ENCODE measurements at regions not wholly inside any gene's neighbourhood (a gene's known extent, or its start where the extent isn't known, plus 50 kb on each side); places are given as distances from the start of the nearest gene placed in this dataset.

- DNase-seq (ENCODE audit: low read depth in 3 of 3): no peak
Measured at GRCh38 chr2:41772697-41773096, 275.1 kb upstream of the PKDCC start.

GRCh38 chr2:41774011-41774605, 273.7 kb upstream of the PKDCC start:
- DNase-seq (ENCODE audit: low read depth in 3 of 3): no peak

GRCh38 chr2:41775366-41776025, 272.3 kb upstream of the PKDCC start:
- no peak for DNase-seq (ENCODE audit: low read depth in 3 of 3)

GRCh38 chr2:41779888-41780287, 267.9 kb upstream of the PKDCC start:
- no peak for DNase-seq (ENCODE audit: low read depth in 3 of 3)

- peak in 2 of 3 experiments; percentile 3 to 11 for DNase-seq (ENCODE audit: low read depth in 3 of 3)
Measured at GRCh38 chr2:41782306-41783158, 265.3 kb upstream of the PKDCC start.

GRCh38 chr2:41784496-41784895, 263.3 kb upstream of the PKDCC start:
- no peak for DNase-seq (ENCODE audit: low read depth in 3 of 3)

GRCh38 chr2:41785251-41786022, 262.4 kb upstream of the PKDCC start:
- DNase-seq (ENCODE audit: low read depth in 3 of 3): no peak

- DNase-seq (ENCODE audit: low read depth in 3 of 3): no peak
Measured at GRCh38 chr2:41791523-41791922, 256.3 kb upstream of the PKDCC start.

DNA sequence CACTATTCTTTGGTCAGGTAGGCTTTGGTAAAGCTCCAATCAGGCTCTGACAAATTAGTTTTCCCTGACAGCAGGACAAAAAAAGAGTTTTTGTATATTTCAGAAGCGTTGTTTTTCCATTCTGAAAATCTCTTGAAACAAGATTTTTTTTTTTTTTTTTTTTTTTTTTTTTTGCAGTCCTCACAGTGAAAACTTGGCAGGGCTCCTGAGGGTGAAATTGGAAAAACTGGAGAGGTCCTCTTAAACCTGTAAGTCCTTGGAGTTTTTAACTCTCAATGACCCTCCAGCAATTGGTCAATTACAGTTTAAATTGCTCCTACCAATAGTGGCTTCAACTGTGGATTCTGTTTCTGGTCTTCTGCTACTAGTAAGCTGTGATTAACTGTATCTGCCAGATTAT, 244.5 kb upstream of the PKDCC start:
- no peak for DNase-seq (ENCODE audit: low read depth in 3 of 3)

GRCh38 chr2:41806286-41806685, 241.5 kb upstream of the PKDCC start:
- no peak for DNase-seq (ENCODE audit: low read depth in 3 of 3)

DNA sequence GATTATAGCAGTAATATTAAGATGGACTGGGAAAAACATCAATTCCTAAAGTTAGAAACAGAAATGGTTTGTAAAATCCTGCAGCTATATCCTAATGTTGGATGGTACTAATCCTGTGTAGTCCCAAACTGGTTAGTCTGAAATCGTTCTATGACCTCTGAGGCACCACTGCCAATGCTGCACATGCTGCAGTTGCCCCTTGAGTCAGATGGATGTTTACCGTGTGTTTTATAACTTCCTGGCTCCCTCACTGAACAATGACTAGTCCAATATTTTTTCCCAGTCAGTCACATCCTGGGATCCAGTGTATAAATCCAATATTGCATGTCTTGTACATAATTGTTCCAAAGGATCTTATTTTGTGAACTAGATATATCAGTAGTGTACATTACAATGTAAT, 226.7 kb upstream of the PKDCC start:
- DNase-seq (ENCODE audit: low read depth in 3 of 3): no peak

GRCh38 chr2:41826921-41827320, 220.9 kb upstream of the PKDCC start:
- no peak for DNase-seq (ENCODE audit: low read depth in 3 of 3)

DNA sequence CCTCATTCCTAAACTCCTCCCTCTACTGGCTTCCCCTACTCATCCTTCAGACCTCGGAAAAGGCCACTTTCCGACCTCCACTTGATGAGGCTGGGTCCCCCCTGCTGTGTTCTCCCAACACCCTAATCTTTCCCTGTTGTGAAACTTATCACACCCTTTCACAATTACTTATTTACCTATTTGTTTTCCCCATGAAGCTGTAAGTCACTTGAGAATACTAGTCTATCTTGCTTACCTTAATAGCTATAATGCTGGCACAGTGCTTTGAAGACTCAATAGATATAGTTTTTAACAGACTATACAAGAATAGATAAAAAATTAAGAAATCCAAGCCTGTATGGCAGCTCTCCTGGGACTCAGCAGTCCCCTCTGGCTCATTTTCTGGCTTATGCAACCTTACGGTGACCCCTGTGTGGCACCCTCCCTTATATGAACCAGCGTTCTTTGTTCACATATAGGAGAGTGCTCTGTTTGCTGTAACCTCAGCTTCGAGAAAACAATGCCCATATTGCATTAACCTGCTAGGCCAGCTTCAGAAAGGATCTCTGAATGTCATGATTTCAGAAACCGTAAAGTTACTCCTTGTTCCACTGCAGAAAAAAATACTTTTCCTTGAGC, 220.4 kb upstream of the PKDCC start:
- DNase-seq (ENCODE audit: low read depth in 3 of 3): no peak

DNA sequence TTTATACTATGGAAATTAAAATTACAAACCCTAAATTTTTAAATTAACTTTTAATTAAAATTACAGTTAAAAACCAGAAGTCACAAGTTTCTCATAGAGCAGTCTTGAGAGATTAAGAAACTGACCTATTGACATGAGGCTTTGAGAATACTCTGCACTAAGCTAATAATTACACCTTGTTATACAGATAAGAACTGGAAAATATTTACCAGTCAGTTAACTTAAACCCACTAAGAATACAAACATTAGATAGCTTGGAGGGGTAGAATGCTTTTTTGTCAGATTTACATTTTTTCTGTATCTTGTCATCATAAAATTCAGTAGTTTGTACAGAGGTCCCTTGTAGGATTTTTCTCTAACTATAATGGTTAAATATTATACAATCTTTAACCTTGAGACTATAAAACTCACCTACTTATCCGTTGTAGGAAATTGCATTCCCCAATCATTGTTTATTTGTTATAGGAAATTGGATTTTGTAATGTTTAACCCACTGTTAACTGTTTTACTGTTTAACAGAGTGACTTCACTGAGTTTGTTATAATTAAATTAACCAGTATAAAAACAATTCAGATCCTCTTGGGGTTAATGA, 219.7 kb upstream of the PKDCC start:
- no peak for DNase-seq (ENCODE audit: low read depth in 3 of 3)

DNA sequence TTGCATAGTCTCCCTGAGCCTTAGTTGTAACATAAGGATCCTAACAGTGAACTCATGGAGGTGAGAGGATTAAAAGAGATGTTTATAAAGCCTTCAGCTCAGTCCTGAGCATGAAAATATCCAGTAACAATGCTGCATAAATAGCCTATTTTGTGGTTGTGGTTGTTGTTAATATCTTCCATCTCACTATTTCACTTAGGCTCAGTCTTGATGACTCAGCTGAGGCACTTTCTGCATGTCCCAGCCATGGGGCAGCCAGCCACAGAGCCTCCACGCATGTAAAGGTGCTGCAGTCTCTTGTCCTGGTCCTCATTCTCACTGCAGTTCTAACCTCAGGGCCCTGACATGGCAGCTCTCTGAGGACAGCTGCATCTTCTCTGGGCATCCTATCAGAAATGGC, 218.8 kb upstream of the PKDCC start:
- no peak for DNase-seq (ENCODE audit: low read depth in 3 of 3)

DNA sequence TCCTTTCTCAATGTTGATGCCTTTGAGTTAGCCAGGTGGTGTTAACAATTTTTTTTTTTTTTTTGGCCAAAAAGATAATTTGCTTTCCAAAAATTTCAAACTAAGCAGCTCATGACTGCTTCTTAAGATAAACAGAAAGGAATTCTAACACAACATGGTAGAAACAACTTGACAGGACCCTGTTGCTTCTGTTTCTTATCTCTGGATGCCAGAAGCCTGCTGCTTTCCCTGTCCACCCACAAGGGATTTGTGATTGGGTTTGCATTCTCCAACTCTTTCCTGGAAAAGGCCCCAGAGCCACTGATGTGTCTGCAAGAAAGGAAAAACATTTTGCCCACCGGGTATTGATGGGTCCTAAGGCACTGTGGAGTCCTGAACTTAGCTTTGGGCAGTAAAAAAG, 217.2 kb upstream of the PKDCC start:
- DNase-seq (ENCODE audit: low read depth in 3 of 3): no peak

DNA sequence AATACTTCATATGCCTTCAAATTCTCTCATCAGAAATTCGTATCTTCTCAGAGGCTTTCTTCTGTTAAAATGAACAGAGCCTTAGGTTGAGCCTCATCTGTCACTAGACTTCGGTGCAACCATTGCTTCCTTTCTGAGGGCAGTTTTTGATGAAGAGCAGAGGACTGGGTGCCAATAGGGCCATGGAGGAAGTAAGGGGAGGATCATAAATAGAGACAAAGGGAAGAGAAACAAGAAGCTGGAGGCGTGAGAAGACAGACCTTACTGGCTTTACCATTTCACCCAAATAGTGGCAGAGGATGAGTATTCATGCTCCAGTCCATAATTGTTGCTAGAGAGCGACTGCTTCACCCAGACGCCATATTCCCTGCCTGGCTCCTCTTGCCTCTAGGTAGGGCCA, 215.6 kb upstream of the PKDCC start:
- no peak for DNase-seq (ENCODE audit: low read depth in 3 of 3)

GRCh38 chr2:41835401-41835800, 212.4 kb upstream of the PKDCC start:
- no peak for DNase-seq (ENCODE audit: low read depth in 3 of 3)

DNA sequence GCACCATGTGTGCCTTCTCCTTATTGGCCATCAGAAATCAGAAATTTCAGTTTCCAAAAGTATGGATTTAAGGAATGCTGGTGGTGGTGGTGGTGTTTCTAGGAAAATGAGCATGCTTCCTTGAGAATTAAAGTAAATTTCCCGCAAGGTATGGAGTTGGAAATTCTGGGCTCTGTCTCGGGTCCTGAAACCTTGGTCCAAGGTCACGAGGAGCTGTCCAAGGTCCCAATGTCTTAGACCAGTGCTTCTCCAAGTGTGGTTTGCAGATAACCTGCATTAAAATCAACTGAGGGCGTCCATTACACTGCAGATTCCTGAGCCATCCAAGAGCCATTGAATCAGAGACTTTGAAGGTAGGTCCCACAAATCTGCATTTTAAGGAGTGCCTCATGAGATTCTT, 210.9 kb upstream of the PKDCC start:
- no peak for DNase-seq (ENCODE audit: low read depth in 3 of 3)

GRCh38 chr2:41837610-41838009, 210.2 kb upstream of the PKDCC start:
- no peak for DNase-seq (ENCODE audit: low read depth in 3 of 3)

Data from stimulated activated CD4-positive, alpha-beta T cell treated with anti-CD3 and anti-CD28 coated beads, TNF-alpha, amount 100 ng/mL, for 24 hours (primary cell).